ENCODE measurements at regions not wholly inside any gene's neighbourhood (a gene's known extent, or its start where the extent isn't known, plus 50 kb on each side); places are given as distances from the start of the nearest gene placed in this dataset.
"Not testable (repeated sequence)": the region's sequence is repeated elsewhere in the genome, so short reads cannot be mapped to it uniquely, and the experiment has no call there.

GRCh38 chr7:119281181-119281846 lies 991.7 kb upstream of the KCND2 start:
- no peak for DNase-seq

GRCh38 chr7:119283353-119283752 lies 989.6 kb upstream of the KCND2 start:
- no peak for DNase-seq

DNA sequence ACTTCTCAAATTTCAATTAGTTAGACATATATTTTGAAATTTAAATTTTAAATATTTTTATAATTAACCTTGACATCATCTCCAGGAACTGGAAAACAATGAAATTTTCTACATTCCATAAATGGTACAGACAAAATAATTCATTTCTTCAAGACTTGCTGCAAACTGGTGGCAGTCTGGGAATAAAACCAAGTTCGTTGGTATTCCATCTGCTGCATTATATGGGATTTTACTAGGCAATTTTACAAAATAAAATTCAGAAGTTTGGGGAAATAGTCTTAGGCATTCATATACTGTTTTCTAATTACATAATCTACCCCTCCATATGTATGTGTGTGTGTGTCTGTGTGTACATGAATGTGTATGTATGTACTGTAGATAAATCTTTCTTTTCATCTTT lies 984.6 kb upstream of the KCND2 start:
- DNase-seq = no peak

- not testable (repeated sequence) for DNase-seq
Measured at GRCh38 chr7:119300341-119300740, 972.6 kb upstream of the KCND2 start.

DNA sequence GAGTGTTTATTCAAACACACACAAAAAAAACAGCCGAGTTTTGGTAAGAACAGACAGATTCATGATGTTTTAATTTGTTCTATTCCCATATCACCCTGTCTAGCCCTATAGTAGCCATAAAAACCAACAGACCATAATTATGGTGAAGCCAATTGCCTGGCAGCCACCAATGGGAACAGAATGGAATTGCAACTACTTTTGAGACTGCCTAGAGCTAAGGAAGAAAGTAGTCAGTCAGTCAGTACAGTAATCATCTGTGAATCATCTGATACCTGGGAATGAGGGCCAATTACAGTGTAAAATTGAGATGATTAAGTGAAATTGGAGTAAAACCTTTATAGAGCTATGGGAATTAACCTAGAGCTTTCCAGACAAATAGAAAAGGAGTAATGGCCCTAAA lies 952.7 kb upstream of the KCND2 start:
- no peak for DNase-seq

DNA sequence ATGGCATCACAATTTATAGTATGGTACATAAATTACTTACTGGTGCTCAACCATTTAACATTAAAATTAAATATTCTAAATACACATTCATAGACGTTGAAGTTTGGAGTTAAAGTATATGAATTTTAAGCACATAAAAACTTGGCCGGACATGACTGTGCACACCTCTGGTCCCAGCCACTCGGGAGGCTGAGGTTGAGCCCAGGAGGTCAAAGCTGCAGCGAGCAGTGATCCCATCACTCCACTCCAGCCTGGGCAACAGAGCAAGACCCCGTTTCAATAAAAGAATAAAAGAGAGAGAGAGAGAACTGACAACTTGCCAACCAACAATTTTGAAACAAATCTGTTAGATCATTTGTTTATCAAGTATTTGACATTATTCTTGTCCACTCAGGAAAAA lies 943.3 kb upstream of the KCND2 start:
- DNase-seq = no peak

DNA sequence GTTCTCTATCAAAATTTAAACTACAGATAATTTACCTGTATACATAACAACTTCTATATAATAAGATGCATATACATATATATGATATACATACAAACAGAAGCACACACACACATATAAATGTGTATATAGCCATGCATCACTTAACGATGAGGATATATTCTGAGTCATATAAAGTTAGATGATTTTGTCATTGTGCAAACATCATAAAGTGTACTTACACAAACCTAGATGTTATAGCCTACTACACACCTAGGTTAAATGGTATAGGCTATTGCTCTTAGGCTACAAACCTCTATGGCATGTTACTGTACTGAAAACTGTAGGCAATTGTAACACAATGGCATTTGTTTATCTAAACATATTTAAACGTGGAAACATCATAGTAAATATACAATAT lies 937.6 kb upstream of the KCND2 start:
- no peak for DNase-seq

DNA sequence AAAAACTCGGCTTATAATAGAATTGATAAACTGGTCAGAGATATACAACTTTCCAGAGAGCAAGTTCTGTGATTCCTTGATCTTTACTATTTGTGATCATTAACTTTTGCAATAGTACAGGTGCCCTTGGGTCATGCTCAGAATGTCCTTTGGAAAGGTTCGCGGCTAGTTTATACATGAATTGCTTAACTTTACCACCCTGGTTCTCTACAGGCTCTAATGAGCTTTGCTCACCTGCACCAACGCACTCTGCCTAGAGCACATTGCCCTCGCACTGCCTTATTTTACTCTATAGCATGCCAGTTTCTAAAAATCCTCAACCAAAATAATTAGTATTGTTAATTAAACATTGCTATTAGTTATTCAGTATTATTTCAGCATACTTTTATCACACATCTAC lies 931.2 kb upstream of the KCND2 start:
- DNase-seq = no peak

GRCh38 chr7:119343289-119343688 lies 929.7 kb upstream of the KCND2 start:
- DNase-seq = no peak

DNA sequence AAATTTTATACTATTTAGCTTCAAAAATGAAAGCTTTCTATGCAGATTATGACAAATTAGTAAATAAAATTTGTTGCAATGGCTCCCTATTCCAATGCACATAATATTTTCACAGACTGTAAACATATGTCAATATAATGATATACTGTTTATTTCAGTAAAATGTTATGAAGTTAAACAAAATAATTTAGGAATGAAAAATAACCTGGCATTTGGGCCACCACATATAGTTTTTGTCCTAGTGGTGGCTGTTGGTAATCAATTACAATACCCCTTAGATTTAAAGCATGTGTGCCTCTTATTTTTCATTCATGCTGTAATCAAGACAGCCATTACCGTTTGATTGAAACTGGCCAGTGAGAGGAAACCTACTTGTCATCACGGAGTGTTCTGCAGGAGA lies 928.5 kb upstream of the KCND2 start:
- DNase-seq = no peak

DNA sequence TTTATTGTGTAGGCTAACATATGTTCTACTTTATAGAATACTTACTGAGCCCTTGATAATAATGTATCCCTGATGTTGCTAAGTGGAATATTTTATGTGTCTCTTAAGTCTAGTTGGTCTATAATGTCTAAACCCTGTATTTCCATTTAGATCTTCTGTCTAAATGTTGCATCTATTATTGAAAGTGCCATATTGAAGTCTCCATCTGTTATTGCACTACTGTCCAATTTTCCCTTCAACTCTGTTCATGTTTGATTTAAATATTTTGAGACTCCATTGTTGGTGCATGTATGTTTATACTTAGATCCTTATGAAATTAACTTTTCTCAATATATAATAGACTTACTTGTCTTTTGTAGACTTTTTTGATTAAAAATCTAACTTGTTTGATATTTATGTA lies 924.5 kb upstream of the KCND2 start:
- no peak for DNase-seq

GRCh38 chr7:119350334-119350733 lies 922.6 kb upstream of the KCND2 start:
- DNase-seq = no peak

DNA sequence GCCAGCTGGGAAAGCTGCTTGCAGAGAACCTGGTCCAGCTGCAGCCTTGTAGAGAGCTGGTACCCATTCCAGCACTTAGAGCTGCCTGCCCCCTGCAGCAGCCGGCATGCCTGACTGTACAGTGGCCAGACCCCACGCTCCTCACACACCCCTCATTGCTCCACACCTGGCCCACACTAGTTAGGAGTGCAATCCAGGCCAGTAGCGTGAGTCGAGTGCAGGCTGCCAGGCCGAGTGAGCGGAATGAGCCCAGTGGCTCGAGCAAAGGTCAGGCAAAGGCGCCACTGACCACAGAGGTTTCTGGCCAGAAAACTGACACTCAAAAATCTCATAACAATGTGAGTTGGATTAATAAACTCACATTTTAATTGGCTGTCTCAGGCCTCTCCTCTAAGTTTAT lies 921.7 kb upstream of the KCND2 start:
- DNase-seq = no peak

DNA sequence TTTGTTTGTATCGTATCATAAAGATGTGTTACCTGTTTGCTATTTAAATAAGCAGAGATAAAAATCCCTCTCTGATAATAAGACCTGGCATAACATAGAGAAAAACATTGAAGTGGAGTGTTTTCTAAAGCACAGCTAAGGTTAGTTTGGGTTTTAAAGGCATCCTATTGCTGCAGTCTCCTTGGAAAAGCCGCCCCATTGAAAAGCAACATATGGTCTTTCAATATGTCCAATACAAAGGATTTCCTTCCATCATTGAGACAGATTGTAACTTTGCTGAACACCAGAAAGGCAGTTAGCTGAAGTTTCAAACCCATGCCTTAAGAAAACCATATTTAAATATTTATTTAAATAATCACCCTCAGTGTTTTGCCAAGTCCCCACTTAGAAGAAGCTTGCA lies 898.5 kb upstream of the KCND2 start:
- no peak for DNase-seq

- DNase-seq = no peak
Measured at GRCh38 chr7:119377861-119378260, 895.1 kb upstream of the KCND2 start.

DNA sequence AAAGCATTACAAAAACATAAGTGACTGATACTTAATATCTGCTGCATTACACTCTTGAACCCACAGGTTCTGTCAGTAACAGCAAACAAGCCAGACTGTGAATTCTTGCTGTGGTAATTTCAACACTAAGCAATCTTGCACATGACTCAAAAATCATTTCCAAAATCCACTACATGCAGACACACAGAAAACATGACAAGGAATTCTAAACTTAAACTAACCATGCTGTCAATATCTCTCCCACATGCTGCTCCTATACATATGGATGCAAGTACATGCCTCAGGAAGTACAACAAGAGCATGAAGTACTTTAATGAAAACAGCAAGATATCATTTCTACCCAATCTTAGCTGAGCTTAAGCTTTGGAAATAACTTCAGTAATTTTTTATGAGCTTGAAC lies 890.2 kb upstream of the KCND2 start:
- DNase-seq = no peak

- no peak for DNase-seq
Measured at GRCh38 chr7:119395024-119395423, 878.0 kb upstream of the KCND2 start.

DNA sequence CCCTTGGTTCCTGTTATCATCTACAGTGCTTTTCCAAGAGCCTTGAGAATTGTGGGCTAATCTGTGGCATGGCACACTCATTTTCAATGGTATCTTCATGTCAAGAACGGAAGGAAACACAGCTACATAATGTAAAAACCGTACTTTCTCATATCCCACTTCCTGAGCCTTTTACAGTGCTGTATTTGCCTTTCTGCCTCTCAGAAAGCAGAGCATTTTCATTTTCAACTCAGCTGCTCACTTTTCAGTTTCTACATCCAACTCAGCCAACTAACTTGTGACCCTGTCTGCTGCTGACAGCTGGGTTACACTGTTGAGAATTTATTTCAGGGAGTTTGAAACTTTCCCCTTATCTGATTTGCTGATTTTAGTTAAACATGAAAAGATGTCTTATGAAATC lies 875.8 kb upstream of the KCND2 start:
- peak in 1 of 5 experiments; percentile 11 for DNase-seq

DNA sequence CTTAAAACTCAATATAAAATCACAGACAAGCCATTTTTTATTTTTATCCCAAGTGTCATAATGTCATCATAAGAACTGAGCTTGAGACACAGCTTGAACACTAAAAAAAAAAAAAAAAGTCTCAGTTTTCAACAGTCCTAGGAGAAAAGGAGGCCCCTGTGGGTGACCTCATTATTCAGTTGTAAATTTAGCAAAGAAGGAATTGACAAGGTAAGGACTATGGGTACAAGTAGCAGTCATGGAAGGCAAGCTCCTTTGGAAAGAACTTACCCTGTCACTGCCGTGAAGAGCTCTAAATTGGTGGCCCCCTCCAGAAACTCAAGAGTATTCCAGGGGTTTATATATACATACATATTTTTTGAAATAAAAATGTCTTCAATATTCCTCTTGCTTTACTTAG lies 864.4 kb upstream of the KCND2 start:
- DNase-seq = no peak

DNA sequence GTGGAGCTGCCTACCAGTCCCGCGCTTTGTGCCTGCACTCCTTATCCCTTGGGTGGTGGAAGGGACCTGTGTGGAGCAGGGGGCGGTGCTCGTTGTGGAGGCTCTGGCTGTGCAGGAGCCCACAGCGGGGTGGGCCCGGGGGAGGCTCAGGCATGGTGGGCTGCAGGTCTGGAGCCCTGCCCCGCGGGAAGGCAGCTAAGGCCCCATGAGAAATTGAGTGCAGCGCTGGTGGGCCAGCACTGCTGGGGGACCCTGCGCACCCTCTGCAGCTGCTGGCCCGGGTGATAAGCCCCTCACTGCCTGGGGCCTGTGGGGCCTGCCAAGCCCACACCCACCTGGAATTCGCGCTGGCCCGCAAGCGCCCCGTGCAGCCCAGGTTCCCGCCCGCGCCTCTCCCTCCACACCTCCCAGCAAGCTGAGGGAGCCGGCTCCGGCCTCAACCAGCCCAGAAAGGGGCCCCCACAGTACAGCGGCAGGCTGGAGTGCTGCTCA lies 859.6 kb upstream of the KCND2 start:
- DNase-seq = no peak

- DNase-seq = no peak
Measured at GRCh38 chr7:119415682-119416081, 857.3 kb upstream of the KCND2 start.

DNA sequence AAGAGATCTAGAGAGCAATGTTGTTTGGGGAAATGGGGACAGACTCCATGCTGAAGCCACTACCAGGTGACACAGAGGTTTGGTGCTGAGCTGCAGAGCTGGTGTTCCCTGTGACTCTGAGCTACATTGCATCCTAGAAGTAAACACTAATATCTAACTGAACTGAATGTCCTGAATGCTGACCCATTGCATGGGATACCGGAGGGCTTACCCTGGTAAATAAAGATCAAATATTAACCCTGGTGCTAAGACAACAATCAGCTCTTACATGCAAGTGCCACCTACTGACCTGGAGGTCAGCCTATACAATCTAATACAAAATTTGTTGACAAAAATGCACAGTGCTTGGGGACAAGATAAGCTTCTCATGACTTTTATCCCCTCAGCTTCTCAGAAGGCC lies 851.3 kb upstream of the KCND2 start:
- DNase-seq = no peak

DNA sequence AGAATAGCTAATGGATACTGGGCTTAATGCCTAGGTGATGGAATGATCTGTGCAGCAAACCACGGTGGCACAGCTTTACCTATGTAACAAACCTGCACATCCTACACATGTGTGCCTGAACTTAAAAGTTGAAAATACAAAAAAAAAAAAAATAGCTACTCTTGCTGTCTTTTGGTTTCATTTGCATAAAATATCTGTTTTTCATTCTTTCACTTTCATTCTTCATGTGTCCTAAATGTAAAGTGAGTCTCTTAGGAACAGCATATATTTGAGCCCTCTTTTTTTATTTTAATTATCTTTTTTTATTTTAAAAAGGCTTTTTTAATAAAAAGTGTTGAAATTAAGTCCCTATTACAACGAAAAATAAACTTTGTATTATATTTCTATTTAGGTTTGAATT lies 836.1 kb upstream of the KCND2 start:
- DNase-seq = no peak

DNA sequence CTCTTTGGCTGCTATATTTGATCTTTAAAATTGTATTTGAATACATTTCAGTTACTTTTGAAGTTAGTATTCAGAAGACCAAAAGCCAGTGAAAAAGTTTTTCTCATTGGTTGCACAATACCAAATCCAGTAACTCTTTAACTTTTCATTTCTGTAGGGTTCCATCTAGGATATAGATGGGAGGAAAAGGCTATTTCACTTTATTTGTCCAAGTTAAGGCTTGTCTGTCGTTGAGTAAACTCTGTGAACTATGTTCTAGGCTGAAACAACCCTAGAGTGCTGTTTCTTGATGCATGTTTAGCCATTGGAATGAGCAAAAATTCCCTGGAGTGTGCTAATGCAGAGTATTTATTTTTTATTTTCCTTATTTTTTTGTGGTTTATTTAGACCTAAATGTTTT lies 834.7 kb upstream of the KCND2 start:
- DNase-seq = no peak

- DNase-seq = no peak
Measured at GRCh38 chr7:119439192-119439591, 833.8 kb upstream of the KCND2 start.
